ENCODE measurements at regions not wholly inside any gene's neighbourhood (a gene's known extent, or its start where the extent isn't known, plus 50 kb on each side); places are given as distances from the start of the nearest gene placed in this dataset.

- TF ChIP-seq POLR2A (IDR thresholded peaks at IDR 0.05; ENCODE audit: low read depth, low read length) (no peak), SPI1 (IDR thresholded peaks at IDR 0.05; ENCODE audit: low read depth, low read length) (no peak)
Measured at GRCh38 chr2:7373156-7373555, 455.9 kb downstream of the RNF144A start.

All from GM12891 (cell line).